SH-SY5Y (cell line): ENCODE measurements at regions not wholly inside any gene's neighbourhood (a gene's known extent, or its start where the extent isn't known, plus 50 kb on each side); places are given as distances from the start of the nearest gene placed in this dataset.

Experiments
- GATA2 ChIP-seq: IDR thresholded peaks from 2 replicates; pipeline ENCODE4 v1.6.1; 2011; ENCODE audit warnings: mild to moderate bottlenecking, low read depth, low read length
- GATA3 ChIP-seq: IDR thresholded peaks from 2 replicates; pipeline ENCODE4 v1.6.1; 2011; ENCODE audit warnings: low read depth, mild to moderate bottlenecking, low read length, moderate library complexity

DNA sequence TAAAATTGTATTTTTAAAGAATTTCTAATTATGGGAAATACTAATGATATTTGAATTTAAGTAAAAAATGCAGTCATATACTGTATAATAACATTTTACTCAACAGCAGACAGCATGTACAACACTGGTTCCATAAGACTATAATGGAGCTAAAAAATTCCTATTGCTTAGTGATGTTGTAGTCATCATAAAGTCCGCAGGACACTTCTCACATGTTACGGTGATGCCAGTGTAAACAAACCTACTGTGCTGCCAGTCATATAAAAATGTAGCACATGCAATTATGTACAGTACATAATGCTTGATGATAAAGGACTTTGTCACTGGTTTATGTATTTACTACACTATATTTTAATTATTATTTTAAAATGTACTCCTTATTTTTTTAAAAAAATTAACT lies 629.3 kb downstream of the IPMK start:
- TF ChIP-seq GATA2: no peak
- TF ChIP-seq GATA3: no peak
